CD4-positive, alpha-beta T cell treated with Interleukin-2 at 100 ng/mL for 4 hours (primary cell): ENCODE measurements at regions not wholly inside any gene's neighbourhood (a gene's known extent, or its start where the extent isn't known, plus 50 kb on each side); places are given as distances from the start of the nearest gene placed in this dataset.

Source experiments
- DNase-seq: peaks from one replicate; pipeline ENCODE4 v3.0.0-alpha.2; 2020; ENCODE audit warnings: low spot score

GRCh38 chr20:4600308-4601014, 85.8 kb upstream of the PRNP start:
- DNase-seq = no peak

- no peak for DNase-seq
These were observed 89.0 kb upstream of the PRNP start for GRCh38 chr20:4597215-4597614.

- no peak for DNase-seq
These were observed 93.1 kb upstream of the PRNP start for GRCh38 chr20:4593149-4593525.

GRCh38 chr20:4592316-4593148, 93.7 kb upstream of the PRNP start:
- DNase-seq = peak; percentile 30

GRCh38 chr20:4591975-4592315, 94.3 kb upstream of the PRNP start:
- no peak for DNase-seq

- no peak for DNase-seq
These were observed 100.5 kb upstream of the PRNP start for GRCh38 chr20:4585758-4586157.

- no peak for DNase-seq
These were observed 101.0 kb upstream of the PRNP start for GRCh38 chr20:4585104-4585753.

- no peak for DNase-seq
These were observed 101.7 kb upstream of the PRNP start for GRCh38 chr20:4584510-4584909.

- DNase-seq = no peak
These were observed 104.4 kb upstream of the PRNP start for GRCh38 chr20:4581838-4582237.

- DNase-seq = no peak
These were observed 107.9 kb upstream of the PRNP start for GRCh38 chr20:4578375-4578774.

- no peak for DNase-seq
These were observed 111.9 kb upstream of the PRNP start for GRCh38 chr20:4574356-4574690.

GRCh38 chr20:4573564-4574355, 112.5 kb upstream of the PRNP start:
- no peak for DNase-seq

- DNase-seq = no peak
These were observed 114.3 kb upstream of the PRNP start for GRCh38 chr20:4571759-4572531.

- DNase-seq = no peak
These were observed 116.4 kb upstream of the PRNP start for GRCh38 chr20:4569865-4570264.

GRCh38 chr20:4569092-4569491, 117.2 kb upstream of the PRNP start:
- DNase-seq = no peak

GRCh38 chr20:4568361-4568959, 117.8 kb upstream of the PRNP start:
- DNase-seq = no peak

GRCh38 chr20:4567170-4567569, 119.1 kb upstream of the PRNP start:
- DNase-seq = no peak

GRCh38 chr20:4563534-4563933, 122.7 kb upstream of the PRNP start:
- DNase-seq = no peak

GRCh38 chr20:4563031-4563430, 123.2 kb upstream of the PRNP start:
- no peak for DNase-seq

- no peak for DNase-seq
These were observed 125.6 kb upstream of the PRNP start for GRCh38 chr20:4560667-4561066.

- no peak for DNase-seq
These were observed 126.3 kb upstream of the PRNP start for GRCh38 chr20:4559906-4560305.
